MM.1S (cell line): ENCODE measurements at regions not wholly inside any gene's neighbourhood (a gene's known extent, or its start where the extent isn't known, plus 50 kb on each side); places are given as distances from the start of the nearest gene placed in this dataset.

ENCODE experiments used
- DNase-seq: peaks from one replicate; pipeline ENCODE4 v3.0.0-alpha.2; 2015
- H2AFZ ChIP-seq: fragments of 300-600 bp; sonication (generic); 2 replicates; pipeline ENCODE4 v1.6.0; 2016; ENCODE audit warnings: antibody characterized with exemption, low read length
- H3F3A ChIP-seq: fragments of 300-600 bp; sonication (generic); 2 replicates; pipeline ENCODE4 v1.6.1; 2016; ENCODE audit warnings: mild to moderate bottlenecking, antibody characterized with exemption, low read length, moderate library complexity, mixed read lengths; ENCODE audit not compliant: insufficient read depth
- H3K27ac ChIP-seq: fragments of 300-600 bp; sonication (generic); 2 replicates; pipeline ENCODE4 v1.5.1; 2016; ENCODE audit warnings: mild to moderate bottlenecking, low read length
- H3K27me3 ChIP-seq: fragments of 300-600 bp; sonication (generic); replicated peaks from 2 replicates; pipeline ENCODE4 v1.6.0; 2016; ENCODE audit warnings: low read length; ENCODE audit not compliant: insufficient read depth
- H3K36me3 ChIP-seq: fragments of 300-600 bp; sonication (generic); replicated peaks from 2 replicates; pipeline ENCODE4 v1.6.1; 2016; ENCODE audit warnings: mild to moderate bottlenecking, low read length, mixed read lengths; ENCODE audit not compliant: insufficient read depth
- H3K4me1 ChIP-seq: fragments of 300-600 bp; sonication (generic); 2 replicates; pipeline ENCODE4 v1.6.1; 2016; ENCODE audit warnings: low read length, mixed read lengths
- H3K4me2 ChIP-seq: fragments of 300-600 bp; sonication (generic); 2 replicates; pipeline ENCODE4 v1.6.0; 2016; ENCODE audit warnings: low read depth, low read length
- H3K4me3 ChIP-seq: fragments of 300-600 bp; sonication (generic); 2 replicates; pipeline ENCODE4 v1.5.1; 2016; ENCODE audit warnings: low read length, mixed read lengths
- H3K79me2 ChIP-seq: fragments of 300-600 bp; sonication (generic); 2 replicates; pipeline ENCODE4 v1.6.1; 2016; ENCODE audit warnings: mixed run types, low read length, mixed read lengths
- H3K9ac ChIP-seq: fragments of 300-600 bp; sonication (generic); 2 replicates; pipeline ENCODE4 v1.6.1; 2016; ENCODE audit warnings: low read length, mixed read lengths
- H3K9me2 ChIP-seq: fragments of 300-600 bp; sonication (generic); replicated peaks from 2 replicates; pipeline ENCODE4 v1.6.1; 2016; ENCODE audit warnings: mild to moderate bottlenecking, low read length, mixed read lengths; ENCODE audit not compliant: insufficient read depth
- H3K9me3 ChIP-seq: fragments of 300-600 bp; sonication (generic); replicated peaks from 2 replicates; pipeline ENCODE4 v1.6.1; 2016; ENCODE audit warnings: mild to moderate bottlenecking, low read length, mixed read lengths; ENCODE audit not compliant: insufficient read depth
- H4K20me1 ChIP-seq: fragments of 300-600 bp; sonication (generic); 2 replicates; pipeline ENCODE4 v1.6.1; 2016; ENCODE audit warnings: mild to moderate bottlenecking, low read length, moderate library complexity, mixed read lengths; ENCODE audit not compliant: insufficient read depth
- CTCF ChIP-seq: fragments of 300-600 bp; sonication (generic); IDR thresholded peaks from 2 replicates; pipeline ENCODE4 v1.5.1; 2016; ENCODE audit warnings: antibody characterized with exemption, low read length, mixed read lengths
- EZH2 ChIP-seq: fragments of 300-600 bp; sonication (generic); optimal IDR thresholded peaks from 2 replicates; pipeline ENCODE3; 2017; ENCODE audit warnings: low read depth, mild to moderate bottlenecking, antibody characterized with exemption, low read length, mixed read lengths
- EZH2phosphoT487 ChIP-seq: fragments of 300-600 bp; sonication (generic); IDR thresholded peaks from 2 replicates; pipeline ENCODE4 v1.6.1; 2018; ENCODE audit warnings: antibody characterized with exemption, low read length

DNA sequence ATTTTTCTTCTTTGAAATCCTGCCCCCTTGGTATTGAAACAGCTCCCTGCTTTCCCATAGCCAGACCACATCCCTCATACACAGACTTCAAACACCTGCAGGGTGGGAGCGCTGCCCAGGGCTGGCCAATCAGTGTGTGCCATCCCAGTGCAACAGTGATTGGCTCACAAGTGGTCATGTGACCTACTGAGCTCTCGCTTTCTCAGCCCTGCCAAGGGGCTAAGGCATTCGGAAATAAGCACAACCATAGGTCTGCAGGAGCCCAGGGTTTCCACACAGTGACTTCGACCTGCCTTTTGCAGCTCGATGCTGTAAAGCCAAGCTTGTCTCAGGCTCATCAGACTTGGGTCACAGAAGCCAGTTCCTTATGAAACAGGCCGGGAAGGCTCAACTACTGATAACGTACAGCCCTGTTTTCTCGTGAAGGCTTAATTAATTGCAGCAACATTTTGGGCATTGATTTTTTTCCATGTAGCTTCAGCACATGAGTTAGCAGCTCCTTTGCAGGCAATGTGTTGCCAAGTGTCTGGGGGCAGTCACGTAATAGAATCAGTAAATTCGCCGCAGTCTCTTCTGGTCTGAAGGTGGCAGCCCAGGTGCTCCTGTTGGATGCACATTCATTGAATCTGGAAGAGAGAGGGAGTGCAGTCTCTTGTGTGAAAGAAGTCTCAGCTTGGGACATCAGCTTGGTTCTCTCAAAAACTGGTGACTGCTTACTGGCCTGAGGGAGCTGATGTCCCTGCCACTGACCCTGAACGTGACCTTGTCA is 1091.8 kb downstream of the AACS start:
- TF ChIP-seq EZH2phosphoT487 (no peak), EZH2 (no peak), CTCF (no peak)
- H3K9ac ChIP-seq: no peak overlapping the region
- DNase-seq: no peak
- H4K20me1 ChIP-seq: no peaks in the 10 kb centered on the region
- H3K27me3 ChIP-seq: no peaks in the 10 kb centered on the region
- H2AFZ ChIP-seq: no peak overlapping the region
- H3F3A ChIP-seq: no peaks in the 10 kb centered on the region
- no peak overlapping the region for H3K27ac ChIP-seq
- no peaks in the 10 kb centered on the region for H3K9me2 ChIP-seq
- no peak overlapping the region for H3K4me2 ChIP-seq
- H3K4me3 ChIP-seq: no peak overlapping the region
- no peaks in the 10 kb centered on the region for H3K36me3 ChIP-seq
- H3K9me3 ChIP-seq: no peaks in the 10 kb centered on the region
- no peaks in the 10 kb centered on the region for H3K4me1 ChIP-seq
- H3K79me2 ChIP-seq: no peaks in the 10 kb centered on the region

GRCh38 chr12:126157575-126157966 is 1092.3 kb downstream of the AACS start:
- Histone ChIP-seq H3K27me3 (no peaks in the 10 kb centered on the region), H3K4me1 (no peaks in the 10 kb centered on the region), H3K9me2 (no peaks in the 10 kb centered on the region), H3K27ac (no peak overlapping the region), H3K9ac (no peak overlapping the region), H3K79me2 (no peaks in the 10 kb centered on the region), H3K4me3 (no peak overlapping the region), H3F3A (no peaks in the 10 kb centered on the region), H4K20me1 (no peaks in the 10 kb centered on the region), H3K4me2 (no peak overlapping the region), H3K9me3 (no peaks in the 10 kb centered on the region), H2AFZ (no peak overlapping the region), H3K36me3 (no peaks in the 10 kb centered on the region)
- TF ChIP-seq EZH2 (no peak), CTCF (no peak), EZH2phosphoT487 (no peak)
- no peak for DNase-seq

- Histone ChIP-seq H3K36me3 (no peaks in the 10 kb centered on the region), H3K9me2 (no peaks in the 10 kb centered on the region), H3K79me2 (no peaks in the 10 kb centered on the region), H3K9me3 (no peaks in the 10 kb centered on the region), H2AFZ (no peak overlapping the region), H3K27ac (no peak overlapping the region), H3K4me2 (no peak overlapping the region), H3K4me3 (no peak overlapping the region), H3F3A (no peaks in the 10 kb centered on the region), H4K20me1 (no peaks in the 10 kb centered on the region), H3K9ac (no peak overlapping the region), H3K27me3 (no peaks in the 10 kb centered on the region), H3K4me1 (no peaks in the 10 kb centered on the region)
- no peak for DNase-seq
- TF ChIP-seq EZH2: no peak
- TF ChIP-seq CTCF: no peak
- no peak for TF ChIP-seq EZH2phosphoT487
Measured at GRCh38 chr12:126159139-126159538, 1093.9 kb downstream of the AACS start.
